Neutrophil (primary cell): ENCODE measurements at regions not wholly inside any gene's neighbourhood (a gene's known extent, or its start where the extent isn't known, plus 50 kb on each side); places are given as distances from the start of the nearest gene placed in this dataset.

ENCODE experiments used
- H3K27ac ChIP-seq: fragments of 200-600 bp; sonication (generic); 2 replicates; pipeline ENCODE4 v1.5.1; 2016; ENCODE audit warnings: mild to moderate bottlenecking, moderate library complexity
- H3K27me3 ChIP-seq: fragments of 200-600 bp; sonication (generic); 2 replicates; pipeline ENCODE4 v1.6.0; 2016; ENCODE audit warnings: mild to moderate bottlenecking
- H3K36me3 ChIP-seq: fragments of 200-600 bp; sonication (generic); 2 replicates; pipeline ENCODE4 v1.5.1; 2017
- H3K4me1 ChIP-seq, 2 experiments: fragments of 200-600 bp in 1 of 2; sonication (generic) in 1 of 2; 1 replicate in 1 of 2; 2 replicates in 1 of 2; pipeline versions ENCODE4 v1.5.1 to v1.6.1; 2013 to 2016; ENCODE audit warnings: low read depth in 1 of 2, low read length in 1 of 2, mild to moderate bottlenecking in 1 of 2, moderate library complexity in 1 of 2; ENCODE audit not compliant: control insufficient read depth in 1 of 2, insufficient read depth in 1 of 2
- H3K4me3 ChIP-seq, 2 experiments: fragments of 200-600 bp in 1 of 2; sonication (generic) in 1 of 2; 1 replicate in 1 of 2; 2 replicates in 1 of 2; pipeline ENCODE4 v1.5.1; 2013 to 2016; ENCODE audit warnings: low read depth in 1 of 2, low read length in 1 of 2, mild to moderate bottlenecking in 1 of 2, moderate library complexity in 1 of 2
- H3K9me3 ChIP-seq: fragments of 200-600 bp; sonication (generic); 2 replicates; pipeline ENCODE4 v1.5.1; 2016
- CTCF ChIP-seq: fragments of 200-600 bp; sonication (generic); IDR thresholded peaks from 2 replicates; pipeline ENCODE4 v1.5.1; 2016; ENCODE audit warnings: antibody characterized with exemption

GRCh38 chr1:59071876-59072582 is 224.9 kb upstream of the FGGY start:
- H3K4me3 ChIP-seq = no peak overlapping the region
- H3K9me3 ChIP-seq = no peaks in the 10 kb centered on the region
- peak overlapping the region; percentile 54 for H3K27ac ChIP-seq
- no peaks in the 10 kb centered on the region for H3K36me3 ChIP-seq
- TF ChIP-seq CTCF = no peak
- H3K27me3 ChIP-seq = no peaks in the 10 kb centered on the region
- peaks cover 17 to 18% of the 10 kb centered on the region in 2 experiments for H3K4me1 ChIP-seq

GRCh38 chr1:59072583-59072947 is 224.3 kb upstream of the FGGY start:
- no peaks in the 10 kb centered on the region for H3K36me3 ChIP-seq
- H3K9me3 ChIP-seq = no peaks in the 10 kb centered on the region
- no peaks in the 10 kb centered on the region for H3K27me3 ChIP-seq
- peak overlapping the region; percentile 54 for H3K27ac ChIP-seq
- peaks cover 17 to 18% of the 10 kb centered on the region in 2 experiments for H3K4me1 ChIP-seq
- H3K4me3 ChIP-seq = no peak overlapping the region
- TF ChIP-seq CTCF = no peak

GRCh38 chr1:59074598-59074997 is 222.3 kb upstream of the FGGY start:
- Histone ChIP-seq H3K27ac (no peak overlapping the region), H3K36me3 (no peaks in the 10 kb centered on the region), H3K4me1 (peaks cover 17 to 18% of the 10 kb centered on the region in 2 experiments), H3K27me3 (no peaks in the 10 kb centered on the region), H3K4me3 (no peak overlapping the region), H3K9me3 (no peaks in the 10 kb centered on the region)
- no peak for TF ChIP-seq CTCF

GRCh38 chr1:59075021-59075420 is 221.9 kb upstream of the FGGY start:
- Histone ChIP-seq H3K4me1 (peaks cover 17 to 18% of the 10 kb centered on the region in 2 experiments), H3K4me3 (no peak overlapping the region), H3K27me3 (no peaks in the 10 kb centered on the region), H3K9me3 (no peaks in the 10 kb centered on the region), H3K27ac (no peak overlapping the region), H3K36me3 (no peaks in the 10 kb centered on the region)
- no peak for TF ChIP-seq CTCF

- no peak for TF ChIP-seq CTCF
- no peak overlapping the region for H3K4me3 ChIP-seq
- no peaks in the 10 kb centered on the region for H3K27me3 ChIP-seq
- H3K27ac ChIP-seq = no peak overlapping the region
- no peaks in the 10 kb centered on the region for H3K9me3 ChIP-seq
- no peaks in the 10 kb centered on the region for H3K36me3 ChIP-seq
- H3K4me1 ChIP-seq = peaks cover 10% of the 10 kb centered on the region in 2 experiments
Observed at GRCh38 chr1:59076612-59077011, 220.3 kb upstream of the FGGY start.
